ENCODE measurements at regions not wholly inside any gene's neighbourhood (a gene's known extent, or its start where the extent isn't known, plus 50 kb on each side); places are given as distances from the start of the nearest gene placed in this dataset.
"Not testable (repeated sequence)": the region's sequence is repeated elsewhere in the genome, so short reads cannot be mapped to it uniquely, and the experiment has no call there.

DNA sequence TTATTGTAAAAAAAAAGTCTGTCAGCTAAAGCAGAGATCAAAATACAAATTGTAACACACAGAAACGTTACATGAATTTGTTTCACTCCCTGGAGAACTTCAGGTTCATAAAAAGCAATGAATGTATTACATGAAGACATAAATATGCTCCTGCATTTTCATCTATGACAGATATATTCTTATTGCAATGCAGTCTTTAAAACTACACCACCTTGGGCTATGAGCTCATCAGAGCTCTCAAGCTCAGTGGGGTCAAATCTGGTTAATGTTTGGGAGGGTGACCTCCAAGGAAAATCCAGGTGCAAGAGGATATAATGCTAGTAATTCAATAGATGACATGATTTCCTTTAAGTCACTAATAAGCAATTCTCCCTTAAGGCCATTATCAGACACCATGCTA lies 606.8 kb downstream of the EPHA3 start:
- TF ChIP-seq, protein P1, sequence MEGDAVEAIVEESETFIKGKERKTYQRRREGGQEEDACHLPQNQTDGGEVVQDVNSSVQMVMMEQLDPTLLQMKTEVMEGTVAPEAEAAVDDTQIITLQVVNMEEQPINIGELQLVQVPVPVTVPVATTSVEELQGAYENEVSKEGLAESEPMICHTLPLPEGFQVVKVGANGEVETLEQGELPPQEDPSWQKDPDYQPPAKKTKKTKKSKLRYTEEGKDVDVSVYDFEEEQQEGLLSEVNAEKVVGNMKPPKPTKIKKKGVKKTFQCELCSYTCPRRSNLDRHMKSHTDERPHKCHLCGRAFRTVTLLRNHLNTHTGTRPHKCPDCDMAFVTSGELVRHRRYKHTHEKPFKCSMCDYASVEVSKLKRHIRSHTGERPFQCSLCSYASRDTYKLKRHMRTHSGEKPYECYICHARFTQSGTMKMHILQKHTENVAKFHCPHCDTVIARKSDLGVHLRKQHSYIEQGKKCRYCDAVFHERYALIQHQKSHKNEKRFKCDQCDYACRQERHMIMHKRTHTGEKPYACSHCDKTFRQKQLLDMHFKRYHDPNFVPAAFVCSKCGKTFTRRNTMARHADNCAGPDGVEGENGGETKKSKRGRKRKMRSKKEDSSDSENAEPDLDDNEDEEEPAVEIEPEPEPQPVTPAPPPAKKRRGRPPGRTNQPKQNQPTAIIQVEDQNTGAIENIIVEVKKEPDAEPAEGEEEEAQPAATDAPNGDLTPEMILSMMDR (conservative IDR thresholded peaks at IDR 0.05; ENCODE audit: low read depth, low read length) = no peak
- DNase-seq (ENCODE audit: low read depth) = no peak
- H3K4me3 ChIP-seq (ENCODE audit: low read depth, low read length) = no peak overlapping the region

DNA sequence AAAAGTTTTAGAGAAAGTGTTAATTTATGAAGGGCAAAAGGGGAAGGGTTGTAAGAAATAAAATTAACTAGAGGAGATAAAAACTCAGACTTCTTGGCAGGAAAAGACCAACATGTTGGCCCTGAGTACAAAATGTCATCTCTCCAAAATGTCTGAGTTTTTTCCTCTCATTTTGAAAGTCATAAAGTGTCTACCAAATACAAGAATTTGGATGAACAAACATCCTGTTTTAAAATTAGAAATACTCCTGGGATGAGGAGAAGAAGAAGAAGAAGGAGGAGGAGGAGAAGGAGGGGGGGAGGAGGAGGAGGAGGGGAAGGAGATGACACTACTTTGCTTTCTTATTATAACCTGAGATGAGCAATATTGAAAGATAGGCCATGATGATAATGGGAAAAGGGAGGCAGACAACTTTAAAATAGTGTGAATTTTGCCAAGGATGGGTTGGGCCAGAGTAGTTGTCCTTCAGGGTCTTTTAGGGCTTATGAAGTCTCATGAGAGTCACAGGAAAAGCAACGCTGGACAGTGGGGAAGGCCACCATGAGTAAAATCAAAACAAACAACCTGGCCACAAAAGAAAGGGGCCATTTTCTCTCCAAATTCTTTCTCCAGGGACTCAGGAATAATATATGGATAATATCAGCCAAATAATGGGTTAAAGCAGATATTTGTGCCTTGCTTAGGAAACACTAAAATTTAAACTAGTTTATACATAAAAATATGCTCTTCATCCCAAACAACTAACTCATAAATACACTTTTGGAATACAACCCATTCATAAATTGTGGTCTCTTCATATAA lies 632.9 kb downstream of the EPHA3 start:
- no peak for DNase-seq (ENCODE audit: low read depth)
- TF ChIP-seq, protein P1 (conservative IDR thresholded peaks at IDR 0.05; ENCODE audit: low read depth, low read length) = no peak
- H3K4me3 ChIP-seq (ENCODE audit: low read depth, low read length) = no peak overlapping the region

DNA sequence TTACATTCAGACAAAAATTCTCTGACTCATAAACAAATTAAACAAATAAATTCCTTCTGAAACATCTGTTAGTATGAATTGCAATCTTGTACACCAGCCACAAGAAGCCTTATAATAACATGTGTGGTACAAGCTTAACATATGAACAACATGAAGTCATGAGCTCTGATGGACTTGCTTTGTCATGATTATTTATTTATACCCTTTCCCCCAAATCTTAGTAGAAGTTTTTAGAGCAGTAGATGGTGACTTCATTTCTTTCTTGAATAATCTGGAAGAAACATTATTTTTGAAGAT lies 633.4 kb downstream of the EPHA3 start:
- H3K4me3 ChIP-seq (ENCODE audit: low read depth, low read length) = no peak overlapping the region
- DNase-seq (ENCODE audit: low read depth) = peak; percentile 4
- TF ChIP-seq, protein P1 (conservative IDR thresholded peaks at IDR 0.05; ENCODE audit: low read depth, low read length) = no peak

DNA sequence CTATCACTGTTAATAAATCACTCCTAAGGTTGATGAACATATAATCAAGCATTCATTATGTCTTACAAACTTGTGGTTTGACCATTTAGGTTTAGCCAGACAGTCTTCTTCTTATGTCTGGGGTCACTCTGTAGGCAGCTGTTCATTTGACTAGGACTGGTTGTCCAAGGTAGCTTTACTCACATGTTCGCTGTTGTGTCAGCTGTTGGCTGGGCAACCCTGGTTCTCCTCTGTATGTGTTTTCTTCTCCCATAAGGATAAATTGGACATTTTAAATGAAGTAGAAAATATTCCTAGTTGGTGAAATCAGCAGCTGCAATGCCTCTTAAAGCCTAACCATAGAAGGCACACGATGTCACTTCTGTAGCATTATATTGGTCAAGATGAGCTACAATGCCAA lies 635.1 kb downstream of the EPHA3 start:
- DNase-seq (ENCODE audit: low read depth) = no peak
- no peak overlapping the region for H3K4me3 ChIP-seq (ENCODE audit: low read depth, low read length)
- TF ChIP-seq, protein P1 (conservative IDR thresholded peaks at IDR 0.05; ENCODE audit: low read depth, low read length) = no peak

DNA sequence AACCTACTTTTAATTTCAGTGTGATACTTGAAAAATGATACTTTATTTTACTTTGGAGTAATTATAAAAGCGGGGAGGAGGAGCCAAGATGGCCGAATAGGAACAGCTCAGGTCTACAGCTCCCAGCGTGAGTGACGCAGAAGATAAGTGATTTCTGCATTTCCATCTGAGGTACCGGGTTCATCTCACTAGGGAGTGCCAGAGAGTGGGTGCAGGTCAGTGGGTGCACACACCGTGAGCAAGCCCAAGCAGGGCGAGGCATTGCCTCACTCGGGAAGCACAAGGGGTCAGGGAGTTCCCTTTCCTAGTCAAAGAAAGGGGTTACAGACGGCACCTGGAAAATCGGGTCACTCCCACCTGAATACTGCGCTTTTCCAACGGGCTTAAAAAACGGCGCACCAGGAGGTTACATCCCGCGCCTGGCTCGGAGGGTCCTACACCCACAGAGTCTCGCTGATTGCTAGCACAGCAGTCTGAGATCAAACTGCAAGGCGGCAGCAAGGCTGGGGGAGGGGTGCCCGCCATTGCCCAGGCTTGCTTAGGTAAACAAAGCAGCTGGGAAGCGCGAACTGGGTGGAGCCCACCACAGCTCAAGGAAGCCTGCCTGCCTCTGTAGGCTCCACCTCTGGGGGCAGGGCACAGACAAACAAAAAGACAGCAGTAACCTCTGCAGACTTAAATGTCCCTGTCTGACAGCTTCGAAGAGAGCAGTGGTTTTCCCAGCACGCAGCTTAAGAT lies 640.3 kb downstream of the EPHA3 start:
- H3K4me3 ChIP-seq (ENCODE audit: low read depth, low read length); DNase-seq (ENCODE audit: low read depth): not testable (repeated sequence)

DNA sequence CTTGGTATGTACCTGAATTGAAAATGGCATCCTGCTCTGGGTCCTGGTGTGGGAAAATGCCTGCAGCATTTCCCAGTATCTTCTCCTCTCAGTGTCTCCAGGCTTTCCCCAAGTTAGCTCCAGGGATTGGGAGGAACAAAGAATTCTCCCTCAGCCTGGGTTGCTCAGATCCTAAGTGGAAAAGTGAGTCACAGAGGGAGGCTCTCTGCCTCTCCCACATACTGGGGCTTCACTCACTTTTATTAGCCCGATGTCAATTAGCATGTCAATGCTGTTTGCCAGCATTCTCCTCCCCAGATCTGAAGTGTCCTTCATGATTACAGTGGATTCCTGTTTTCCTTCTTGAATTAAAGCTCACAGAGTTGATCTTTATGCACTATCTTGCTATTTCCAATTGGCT lies 655.0 kb downstream of the EPHA3 start:
- TF ChIP-seq, protein P1 (conservative IDR thresholded peaks at IDR 0.05; ENCODE audit: low read depth, low read length) = no peak
- DNase-seq (ENCODE audit: low read depth) = no peak
- H3K4me3 ChIP-seq (ENCODE audit: low read depth, low read length) = no peak overlapping the region

DNA sequence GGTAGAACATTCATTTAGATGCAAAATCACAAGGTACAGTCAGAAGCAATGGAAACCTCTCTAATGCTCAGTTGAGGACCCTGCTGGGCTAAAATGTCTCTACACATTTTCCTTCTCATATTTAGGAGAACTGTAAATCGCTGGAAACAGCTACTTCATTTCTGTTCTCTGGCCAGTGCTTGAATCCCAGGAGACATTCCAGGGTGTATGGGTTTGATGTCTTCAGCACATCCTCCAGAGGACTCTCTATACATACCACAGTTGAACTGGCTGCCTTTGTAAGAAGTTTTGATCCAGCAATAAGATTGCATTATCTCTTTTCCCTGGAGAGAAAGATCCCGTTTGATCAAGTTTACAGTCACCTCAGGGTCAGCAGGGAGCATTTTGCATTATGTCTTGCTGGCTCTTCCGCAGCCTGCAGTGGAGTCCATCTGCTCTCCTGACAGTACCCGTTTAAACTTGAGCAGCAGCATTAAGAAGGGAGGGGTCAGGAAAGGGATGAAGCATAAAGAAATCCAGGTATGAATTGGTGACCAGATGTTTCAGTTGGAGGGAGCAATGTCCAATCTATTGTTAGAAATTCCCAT lies 676.0 kb downstream of the EPHA3 start:
- no peak overlapping the region for H3K4me3 ChIP-seq (ENCODE audit: low read depth, low read length)
- TF ChIP-seq, protein P1 (conservative IDR thresholded peaks at IDR 0.05; ENCODE audit: low read depth, low read length) = no peak
- DNase-seq (ENCODE audit: low read depth) = peak; percentile 14

All from choroid plexus epithelial cell (primary cell).